ENCODE measurements at regions not wholly inside any gene's neighbourhood (a gene's known extent, or its start where the extent isn't known, plus 50 kb on each side); places are given as distances from the start of the nearest gene placed in this dataset.

- H3K4me3 ChIP-seq (ENCODE audit: low read depth, low read length), result no peak overlapping the region
- H3K9ac ChIP-seq, result no peak overlapping the region
- no peaks in the 10 kb centered on the region for H3K27me3 ChIP-seq (ENCODE audit: control insufficient read depth, insufficient read depth, low read length)
- H3K4me2 ChIP-seq (ENCODE audit: low read length), result no peak overlapping the region
- no peak overlapping the region for H3K27ac ChIP-seq
- no peaks in the 10 kb centered on the region for H3K36me3 ChIP-seq (ENCODE audit: control insufficient read depth, insufficient read depth, low read length)
- no peaks in the 10 kb centered on the region for H3K9me3 ChIP-seq (ENCODE audit: control insufficient read depth, low read length)
- no peaks in the 10 kb centered on the region for H3K4me1 ChIP-seq
- no peaks in the 10 kb centered on the region for H3K79me2 ChIP-seq
- TF ChIP-seq CTCF (IDR thresholded peaks at IDR 0.05), result no peak
- H2AFZ ChIP-seq, result no peak overlapping the region
These were observed 84.6 kb upstream of the IRF2 start for GRCh38 chr4:184558996-184559395.

GRCh38 chr4:184553891-184554290, 79.5 kb upstream of the IRF2 start:
- no peak overlapping the region for H3K27ac ChIP-seq
- H2AFZ ChIP-seq, result no peak overlapping the region
- TF ChIP-seq CTCF (IDR thresholded peaks at IDR 0.05), result no peak
- H3K9ac ChIP-seq, result no peak overlapping the region
- H3K4me1 ChIP-seq, result no peaks in the 10 kb centered on the region
- no peak overlapping the region for H3K4me3 ChIP-seq (ENCODE audit: low read depth, low read length)
- H3K79me2 ChIP-seq, result no peaks in the 10 kb centered on the region
- no peak overlapping the region for H3K4me2 ChIP-seq (ENCODE audit: low read length)
- no peaks in the 10 kb centered on the region for H3K36me3 ChIP-seq (ENCODE audit: control insufficient read depth, insufficient read depth, low read length)
- no peaks in the 10 kb centered on the region for H3K9me3 ChIP-seq (ENCODE audit: control insufficient read depth, low read length)
- no peaks in the 10 kb centered on the region for H3K27me3 ChIP-seq (ENCODE audit: control insufficient read depth, insufficient read depth, low read length)

GRCh38 chr4:184550476-184550875, 76.1 kb upstream of the IRF2 start:
- H3K36me3 ChIP-seq (ENCODE audit: control insufficient read depth, insufficient read depth, low read length), result no peaks in the 10 kb centered on the region
- H3K27me3 ChIP-seq (ENCODE audit: control insufficient read depth, insufficient read depth, low read length), result no peaks in the 10 kb centered on the region
- H3K9me3 ChIP-seq (ENCODE audit: control insufficient read depth, low read length), result no peaks in the 10 kb centered on the region
- no peak overlapping the region for H3K4me2 ChIP-seq (ENCODE audit: low read length)
- no peak overlapping the region for H3K4me3 ChIP-seq (ENCODE audit: low read depth, low read length)
- H3K9ac ChIP-seq, result no peak overlapping the region
- no peak overlapping the region for H3K27ac ChIP-seq
- H3K4me1 ChIP-seq, result no peaks in the 10 kb centered on the region
- H2AFZ ChIP-seq, result no peak overlapping the region
- H3K79me2 ChIP-seq, result no peaks in the 10 kb centered on the region
- no peak for TF ChIP-seq CTCF (IDR thresholded peaks at IDR 0.05)

- Histone ChIP-seq H2AFZ (no peak overlapping the region), H3K27ac (no peak overlapping the region), H3K9ac (no peak overlapping the region), H3K4me3 (ENCODE audit: low read depth, low read length) (no peak overlapping the region), H3K4me1 (no peaks in the 10 kb centered on the region), H3K27me3 (ENCODE audit: control insufficient read depth, insufficient read depth, low read length) (no peaks in the 10 kb centered on the region), H3K9me3 (ENCODE audit: control insufficient read depth, low read length) (no peaks in the 10 kb centered on the region), H3K36me3 (ENCODE audit: control insufficient read depth, insufficient read depth, low read length) (no peaks in the 10 kb centered on the region), H3K79me2 (no peaks in the 10 kb centered on the region), H3K4me2 (ENCODE audit: low read length) (no peak overlapping the region)
- TF ChIP-seq CTCF (IDR thresholded peaks at IDR 0.05), result no peak
These were observed 74.4 kb upstream of the IRF2 start for GRCh38 chr4:184548648-184549341.

- no peaks in the 10 kb centered on the region for H3K79me2 ChIP-seq
- H3K9me3 ChIP-seq (ENCODE audit: control insufficient read depth, low read length), result no peaks in the 10 kb centered on the region
- H3K36me3 ChIP-seq (ENCODE audit: control insufficient read depth, insufficient read depth, low read length), result no peaks in the 10 kb centered on the region
- H3K27ac ChIP-seq, result no peak overlapping the region
- no peak overlapping the region for H3K4me3 ChIP-seq (ENCODE audit: low read depth, low read length)
- no peak overlapping the region for H3K9ac ChIP-seq
- H3K27me3 ChIP-seq (ENCODE audit: control insufficient read depth, insufficient read depth, low read length), result no peaks in the 10 kb centered on the region
- H3K4me1 ChIP-seq, result no peaks in the 10 kb centered on the region
- H3K4me2 ChIP-seq (ENCODE audit: low read length), result no peak overlapping the region
- H2AFZ ChIP-seq, result no peak overlapping the region
- no peak for TF ChIP-seq CTCF (IDR thresholded peaks at IDR 0.05)
These were observed 73.9 kb upstream of the IRF2 start for GRCh38 chr4:184548316-184548647.
